H9 (cell line): ENCODE measurements at regions not wholly inside any gene's neighbourhood (a gene's known extent, or its start where the extent isn't known, plus 50 kb on each side); places are given as distances from the start of the nearest gene placed in this dataset.

Experiments used
- DNase-seq: peaks from one replicate; pipeline ENCODE4 v3.0.0-alpha.2; 2017
- H2AFZ ChIP-seq: one replicate; pipeline ENCODE4 v1.6.1; 2013; ENCODE audit warnings: mild to moderate bottlenecking, low read length, control low read depth, moderate library complexity
- H2AK5ac ChIP-seq: 2 replicates; pipeline ENCODE4 v1.6.1; 2013; ENCODE audit warnings: low read length, control low read depth, mixed read lengths; ENCODE audit not compliant: insufficient read length
- H2BK120ac ChIP-seq: one replicate; pipeline ENCODE4 v1.6.1; 2013; ENCODE audit warnings: low read depth, mild to moderate bottlenecking, low read length, control low read depth, inconsistent platforms; ENCODE audit not compliant: poor library complexity, severe bottlenecking
- H2BK12ac ChIP-seq: 2 replicates; pipeline ENCODE4 v1.6.1; 2013; ENCODE audit warnings: low read length, control low read depth, mixed read lengths, low read depth; ENCODE audit not compliant: insufficient read length
- H2BK15ac ChIP-seq: 2 replicates; pipeline ENCODE4 v1.6.1; 2013; ENCODE audit warnings: low read depth, low read length, control low read depth
- H2BK20ac ChIP-seq: one replicate; pipeline ENCODE4 v1.6.1; 2013; ENCODE audit warnings: low read depth, mild to moderate bottlenecking, low read length, control low read depth, inconsistent platforms; ENCODE audit not compliant: poor library complexity, severe bottlenecking
- H2BK5ac ChIP-seq: 2 replicates; pipeline ENCODE4 v1.6.1; 2013; ENCODE audit warnings: low read length, control low read depth, mixed read lengths; ENCODE audit not compliant: insufficient read length
- H3K14ac ChIP-seq: 2 replicates; pipeline ENCODE4 v1.6.1; 2013; ENCODE audit warnings: low read length, control low read depth; ENCODE audit not compliant: insufficient read depth
- H3K18ac ChIP-seq: 2 replicates; pipeline ENCODE4 v1.6.1; 2013; ENCODE audit warnings: low read depth, mild to moderate bottlenecking, mixed read lengths, low read length, control low read depth; ENCODE audit not compliant: insufficient read length
- H3K23ac ChIP-seq: 2 replicates; pipeline ENCODE4 v1.6.1; 2013; ENCODE audit warnings: low read length, control low read depth, mixed read lengths, low read depth; ENCODE audit not compliant: insufficient read length
- H3K23me2 ChIP-seq: 2 replicates; pipeline ENCODE4 v1.6.1; 2013; ENCODE audit warnings: low read depth, mild to moderate bottlenecking, mixed read lengths, low read length, control low read depth; ENCODE audit not compliant: insufficient read length, poor library complexity, severe bottlenecking
- H3K27ac ChIP-seq: 2 replicates; pipeline ENCODE4 v1.5.1; 2013; ENCODE audit warnings: low read length, control low read depth, mixed read lengths, low read depth; ENCODE audit not compliant: insufficient read length
- H3K27me3 ChIP-seq: 2 replicates; pipeline ENCODE4 v1.6.1; 2013; ENCODE audit warnings: low read length, control low read depth, inconsistent platforms; ENCODE audit not compliant: insufficient read depth
- H3K4ac ChIP-seq: 2 replicates; pipeline ENCODE4 v1.6.1; 2013; ENCODE audit warnings: low read depth, mild to moderate bottlenecking, control low read depth, inconsistent platforms, low read length, moderate library complexity
- H3K4me1 ChIP-seq: 2 replicates; pipeline ENCODE4 v1.6.1; 2013; ENCODE audit warnings: low read length, control low read depth, inconsistent platforms; ENCODE audit not compliant: insufficient read depth
- H3K4me2 ChIP-seq: 2 replicates; pipeline ENCODE4 v1.6.1; 2013; ENCODE audit warnings: low read length, control low read depth, mixed read lengths; ENCODE audit not compliant: insufficient read length, insufficient read depth
- H3K56ac ChIP-seq: 2 replicates; pipeline ENCODE4 v1.6.1; 2013; ENCODE audit warnings: low read depth, mild to moderate bottlenecking, mixed read lengths, low read length, control low read depth; ENCODE audit not compliant: insufficient read length
- H3K79me1 ChIP-seq: 2 replicates; pipeline ENCODE4 v1.6.1; 2013; ENCODE audit warnings: low read depth, mild to moderate bottlenecking, moderate library complexity, low read length, control low read depth, inconsistent platforms; ENCODE audit not compliant: insufficient read depth, poor library complexity, severe bottlenecking
- H3K79me2 ChIP-seq: 2 replicates; pipeline ENCODE4 v1.6.1; 2013; ENCODE audit warnings: low read length, control low read depth, inconsistent platforms; ENCODE audit not compliant: insufficient read depth
- H3K9ac ChIP-seq: 2 replicates; pipeline ENCODE4 v1.6.1; 2013; ENCODE audit warnings: low read length, control low read depth, mixed read lengths; ENCODE audit not compliant: insufficient read length; ENCODE audit errors: extremely low read depth
- H3K9me3 ChIP-seq: one replicate; pipeline ENCODE4 v1.6.1; 2013; ENCODE audit warnings: low read depth, low read length, inconsistent platforms; ENCODE audit not compliant: control insufficient read depth
- H3T11ph ChIP-seq: one replicate; pipeline ENCODE4 v1.6.1; 2013; ENCODE audit warnings: mild to moderate bottlenecking, low read length, control low read depth, inconsistent platforms
- H4K20me1 ChIP-seq: one replicate; pipeline ENCODE4 v1.6.1; 2013; ENCODE audit not compliant: control insufficient read depth, insufficient read length, insufficient read depth
- H4K5ac ChIP-seq: 2 replicates; pipeline ENCODE4 v1.6.1; 2013; ENCODE audit warnings: low read depth, mild to moderate bottlenecking, mixed read lengths, low read length, control low read depth; ENCODE audit not compliant: insufficient read length
- H4K8ac ChIP-seq: replicated peaks from 2 replicates; pipeline ENCODE4 v1.6.1; 2013; ENCODE audit warnings: low read length, control low read depth, mixed read lengths, low read depth; ENCODE audit not compliant: insufficient read length
- H4K91ac ChIP-seq: 2 replicates; pipeline ENCODE4 v1.6.1; 2013; ENCODE audit warnings: low read depth, mild to moderate bottlenecking, moderate library complexity, mixed read lengths, low read length, control low read depth; ENCODE audit not compliant: insufficient read length
- H3K27ac Mint-ChIP-seq, 3 experiments: 2 replicates in 2 of 3; 3 replicates in 1 of 3; pipeline ENCODE4 v1.8.0; 2020 to 2021; ENCODE audit warnings: mixed read lengths in 3 of 3, mild to moderate bottlenecking in 1 of 3, moderate library complexity in 1 of 3
- H3K27me3 Mint-ChIP-seq: 2 replicates; pipeline ENCODE4 v1.8.0; 2021; ENCODE audit warnings: low read depth, mild to moderate bottlenecking, moderate library complexity, mixed read lengths
- H3K36me3 Mint-ChIP-seq, 3 experiments: 2 replicates in 2 of 3; 3 replicates in 1 of 3; pipeline ENCODE4 v1.8.0; 2020 to 2021; ENCODE audit warnings: low read depth in 3 of 3, mixed read lengths in 3 of 3; ENCODE audit not compliant: insufficient read depth in 1 of 3
- H3K4me1 Mint-ChIP-seq, 2 experiments: 2 replicates each; pipeline ENCODE4 v1.8.0; 2020; ENCODE audit warnings: mixed read lengths in 2 of 2
- H3K4me3 Mint-ChIP-seq, 2 experiments: 2 replicates in 1 of 2; 3 replicates in 1 of 2; pipeline ENCODE4 v1.8.0; 2020 to 2021; ENCODE audit warnings: mild to moderate bottlenecking in 2 of 2, mixed read lengths in 2 of 2, moderate library complexity in 1 of 2
- H3K9me3 Mint-ChIP-seq, 2 experiments: 2 replicates in 1 of 2; 3 replicates in 1 of 2; pipeline ENCODE4 v1.8.0; 2020; ENCODE audit warnings: mild to moderate bottlenecking in 2 of 2, mixed read lengths in 2 of 2, moderate library complexity in 1 of 2
- CTCF ChIP-seq: fragments of 200-600 bp; sonication (generic); conservative IDR thresholded peaks from 3 replicates; pipeline ENCODE4 v1.8.0; 2021; ENCODE audit warnings: antibody characterized with exemption, mild to moderate bottlenecking
- WGBS: extraction: QIAGEN DNeasy Blood & Tissue Kit; methylation state at CpG from one replicate; pipeline ENCODE4 v1.1.7; 2013; ENCODE audit warnings: missing lambda C conversion rate, low lambda C conversion rate, mixed read lengths; ENCODE audit not compliant: insufficient read length; ENCODE audit errors: extremely low coverage; 5-methylcytosine and 5-hydroxymethylcytosine counted together

GRCh38 chr3:132229641-132230040 lies 87.6 kb upstream of the ACP3 start:
- Histone ChIP-seq H2BK120ac (no peak overlapping the region), H2BK12ac (no peak overlapping the region), H2AK5ac (no peak overlapping the region), H3K56ac (no peak overlapping the region), H3T11ph (no peak overlapping the region), H3K23ac (no peak overlapping the region), H3K23me2 (no peaks in the 10 kb centered on the region), H2AFZ (no peak overlapping the region), H4K5ac (no peak overlapping the region), H3K79me1 (no peaks in the 10 kb centered on the region), H3K9me3 (no peaks in the 10 kb centered on the region), H2BK5ac (no peak overlapping the region), H3K9ac (no peak overlapping the region), H3K27me3 (no peaks in the 10 kb centered on the region), H3K4me2 (no peak overlapping the region), H3K27ac (no peak overlapping the region), H3K4ac (no peak overlapping the region), H2BK20ac (no peak overlapping the region), H3K4me1 (peaks cover 13% of the 10 kb centered on the region; the same call in 1 of the 2 replicates), H4K20me1 (no peaks in the 10 kb centered on the region), H4K91ac (no peak overlapping the region), H4K8ac (no peak overlapping the region), H2BK15ac (no peak overlapping the region), H3K14ac (no peak overlapping the region), H3K79me2 (no peaks in the 10 kb centered on the region), H3K18ac (no peak overlapping the region)
- H3K27me3 Mint-ChIP-seq: peaks cover 1% of the 10 kb centered on the region
- DNase-seq: no peak
- peaks cover 18 to 25% of the 10 kb centered on the region in 2 experiments for H3K4me1 Mint-ChIP-seq
- H3K36me3 Mint-ChIP-seq: peaks cover 0 to 4% (median 0%) of the 10 kb centered on the region in 3 experiments; a peak in 1 of 7 replicates
- WGBS: no CpG with 5 or more reads among the region's 2 CpGs
- no peaks in the 10 kb centered on the region; a peak in 2 of 5 replicates for H3K9me3 Mint-ChIP-seq
- TF ChIP-seq CTCF: no peak
- H3K27ac Mint-ChIP-seq: no peak overlapping the region
- no peak overlapping the region for H3K4me3 Mint-ChIP-seq
